Pancreas (tissue), 10 donors: ENCODE measurements at regions not wholly inside any gene's neighbourhood (a gene's known extent, or its start where the extent isn't known, plus 50 kb on each side); places are given as distances from the start of the nearest gene placed in this dataset.

ENCODE experiments used
- ATAC-seq, 4 donors: fragments of 200-7000 bp; cut with Tn5 transposase; one replicate each; pipeline versions ENCODE4 v1.8.0 to v1.9.1; 2020; ENCODE audit warnings: mild to moderate bottlenecking in 4 of 4, moderate library complexity in 4 of 4
- DNase-seq, 6 donors: peaks; one replicate each; pipeline ENCODE4 v3.0.0-alpha.2; 2020
- FAIRE-seq: peaks from 2 replicates; lab custom pipeline; 2012; peaks lifted over from hg19 to GRCh38; lab: Jason Lieb, UNC
- H3K27ac ChIP-seq, 4 donors: fragments of 200-600 bp; sonication (generic); 1 replicate in 3 of 4; 2 replicates in 1 of 4; pipeline versions ENCODE4 v1.5.0 to v1.8.0; 2020
- H3K27me3 ChIP-seq, 4 donors: fragments of 200-600 bp; one replicate each; pipeline ENCODE4 v1.8.0; 2021
- H3K36me3 ChIP-seq, 3 donors: fragments of 200-600 bp; sonication (generic) in 1 of 3; one replicate each; pipeline versions ENCODE4 v1.5.0 to v1.8.0; 2020 to 2021
- H3K4me1 ChIP-seq, 3 donors: fragments of 200-600 bp; one replicate each; pipeline ENCODE4 v1.8.0; 2021
- H3K4me3 ChIP-seq, 4 donors: fragments of 200-600 bp; sonication (generic) in 2 of 4; one replicate each; pipeline versions ENCODE4 v1.5.0 to v1.8.0; 2020 to 2021
- H3K9me3 ChIP-seq, 4 donors: fragments of 200-600 bp; one replicate each; pipeline ENCODE4 v1.8.0; 2021
- WGBS, 2 donors: extraction: QIAGEN DNeasy Blood & Tissue Kit; methylation state at CpG; one replicate each; pipeline ENCODE4 v1.1.7; 2013; 5-methylcytosine and 5-hydroxymethylcytosine counted together
- intact Hi-C, 3 donors: fragments of 100-400 bp; cut with DNase I; formaldehyde crosslinking; loops; one replicate each; pipeline versions ENCODE4 v1.11.1 to v1.14.2; 2022
- TF ChIP-seq, protein P1 (sequence below), 4 donors: fragments of 200-600 bp; sonication (generic) in 3 of 4; IDR thresholded peaks; one replicate each; pipeline versions ENCODE4 v1.5.0 to v1.8.0; 2021; ENCODE audit warnings: antibody characterized with exemption in 4 of 4
- donor health status: healthy with polysubstance abuse.
- donor health status: DM: no; HTN: no; CAD: no; lungs with moderate emphysema.
- donor health status: DM: no; HTN: no; CAD: no.
- donor health status: control.
- donor health status: control.
- donor health status: Bipolar disorder and iron deficiency.
- donor health status: DM: yes; HTN: yes; CAD: no.
- donor health status: DM: no; HTN: no; CAD: no.
- donor health status: DM: no; HTN: no; CAD: no.
- donor health status: DM: yes; HTN: yes; CAD: no.

DNA sequence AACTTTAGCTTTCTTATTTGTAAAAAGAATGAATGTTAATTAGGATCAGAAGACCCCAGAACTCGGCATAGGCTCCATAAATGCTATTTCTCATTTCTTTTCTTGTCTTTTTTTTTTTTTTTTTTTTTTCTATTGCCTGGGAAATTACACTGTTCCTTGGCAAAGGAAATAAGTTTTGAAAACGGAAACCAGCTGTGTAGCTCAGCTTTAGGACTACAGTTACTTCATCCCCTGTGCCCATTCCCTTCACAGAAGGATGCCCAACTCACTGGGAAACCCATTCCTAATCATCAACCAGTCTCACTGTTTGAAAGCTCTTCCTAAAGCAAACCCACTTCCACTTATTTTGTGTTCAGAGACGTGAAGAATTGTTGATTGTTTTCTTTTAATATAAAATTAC is 254.0 kb upstream of the IL12A start:
- Histone ChIP-seq H3K4me1 (no peaks in the 10 kb centered on the region), H3K9me3 (no peaks in the 10 kb centered on the region), H3K4me3 (no peak overlapping the region), H3K27me3 (no peaks in the 10 kb centered on the region), H3K36me3 (no peaks in the 10 kb centered on the region), H3K27ac (no peak overlapping the region)
- no peak for DNase-seq
- no peak for FAIRE-seq
- 43 to 61% methylated on average over 3 of the region's 3 CpGs for WGBS, 2 donors
- TF ChIP-seq, protein P1, sequence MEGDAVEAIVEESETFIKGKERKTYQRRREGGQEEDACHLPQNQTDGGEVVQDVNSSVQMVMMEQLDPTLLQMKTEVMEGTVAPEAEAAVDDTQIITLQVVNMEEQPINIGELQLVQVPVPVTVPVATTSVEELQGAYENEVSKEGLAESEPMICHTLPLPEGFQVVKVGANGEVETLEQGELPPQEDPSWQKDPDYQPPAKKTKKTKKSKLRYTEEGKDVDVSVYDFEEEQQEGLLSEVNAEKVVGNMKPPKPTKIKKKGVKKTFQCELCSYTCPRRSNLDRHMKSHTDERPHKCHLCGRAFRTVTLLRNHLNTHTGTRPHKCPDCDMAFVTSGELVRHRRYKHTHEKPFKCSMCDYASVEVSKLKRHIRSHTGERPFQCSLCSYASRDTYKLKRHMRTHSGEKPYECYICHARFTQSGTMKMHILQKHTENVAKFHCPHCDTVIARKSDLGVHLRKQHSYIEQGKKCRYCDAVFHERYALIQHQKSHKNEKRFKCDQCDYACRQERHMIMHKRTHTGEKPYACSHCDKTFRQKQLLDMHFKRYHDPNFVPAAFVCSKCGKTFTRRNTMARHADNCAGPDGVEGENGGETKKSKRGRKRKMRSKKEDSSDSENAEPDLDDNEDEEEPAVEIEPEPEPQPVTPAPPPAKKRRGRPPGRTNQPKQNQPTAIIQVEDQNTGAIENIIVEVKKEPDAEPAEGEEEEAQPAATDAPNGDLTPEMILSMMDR (IDR thresholded peaks at IDR 0.05) = no peak
- no peak for ATAC-seq
- intact Hi-C loops = no loop called here

GRCh38 chr3:159739166-159739565 is 249.5 kb upstream of the IL12A start:
- H3K9me3 ChIP-seq = no peaks in the 10 kb centered on the region
- H3K27me3 ChIP-seq = no peaks in the 10 kb centered on the region
- 68% methylated on average over 1 of the region's 1 CpG for WGBS, 2 donors
- no peak overlapping the region for H3K4me3 ChIP-seq
- no peaks in the 10 kb centered on the region for H3K36me3 ChIP-seq
- intact Hi-C loops = no loop called here
- no peak overlapping the region for H3K27ac ChIP-seq
- no peak for FAIRE-seq
- no peak for ATAC-seq
- DNase-seq = no peak
- TF ChIP-seq, protein P1 (IDR thresholded peaks at IDR 0.05) = no peak
- no peaks in the 10 kb centered on the region for H3K4me1 ChIP-seq

- WGBS, 2 donors = 76 to 84% methylated on average over 2 of the region's 2 CpGs
- Histone ChIP-seq H3K27me3 (no peaks in the 10 kb centered on the region), H3K36me3 (no peaks in the 10 kb centered on the region), H3K27ac (no peak overlapping the region), H3K9me3 (no peaks in the 10 kb centered on the region), H3K4me1 (no peaks in the 10 kb centered on the region), H3K4me3 (no peak overlapping the region)
- ATAC-seq (no peak), DNase-seq (no peak), FAIRE-seq (no peak)
- intact Hi-C loops = no loop called here
- TF ChIP-seq, protein P1 (IDR thresholded peaks at IDR 0.05) = no peak
These were observed 248.7 kb upstream of the IL12A start for GRCh38 chr3:159739969-159740368.

- H3K27me3 ChIP-seq = no peaks in the 10 kb centered on the region
- TF ChIP-seq, protein P1 (IDR thresholded peaks at IDR 0.05) = no peak
- intact Hi-C loops = no loop called here
- WGBS, 2 donors = 85 to 90% methylated on average over 1 of the region's 1 CpG
- H3K27ac ChIP-seq = no peak overlapping the region
- H3K4me3 ChIP-seq = no peak overlapping the region
- no peak for DNase-seq
- H3K36me3 ChIP-seq = no peaks in the 10 kb centered on the region
- no peaks in the 10 kb centered on the region for H3K9me3 ChIP-seq
- no peaks in the 10 kb centered on the region for H3K4me1 ChIP-seq
- no peak for ATAC-seq
- FAIRE-seq = no peak
These were observed 247.4 kb upstream of the IL12A start for GRCh38 chr3:159741281-159741680.

DNA sequence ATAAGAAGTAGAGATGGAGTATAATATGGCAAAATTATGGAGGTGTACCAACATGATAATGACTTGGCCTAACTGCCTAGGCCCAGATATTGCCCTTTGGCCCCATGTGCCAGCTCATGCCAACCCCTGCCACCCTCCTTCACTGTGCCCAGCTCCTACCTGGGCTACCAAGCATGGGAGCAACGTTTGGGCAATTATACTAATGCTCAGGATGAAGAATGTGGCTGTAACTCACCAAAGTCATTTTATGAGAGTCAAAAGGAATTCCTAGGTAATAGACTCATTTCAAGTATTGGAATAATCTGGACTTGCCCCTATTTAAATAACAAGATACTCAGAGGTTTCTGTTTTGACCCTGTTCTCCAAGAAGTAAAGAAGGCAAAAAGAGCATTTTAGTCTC is 240.2 kb upstream of the IL12A start:
- Histone ChIP-seq H3K4me3 (no peak overlapping the region), H3K4me1 (no peaks in the 10 kb centered on the region), H3K27ac (no peak overlapping the region), H3K36me3 (no peaks in the 10 kb centered on the region), H3K27me3 (no peaks in the 10 kb centered on the region), H3K9me3 (no peaks in the 10 kb centered on the region)
- TF ChIP-seq, protein P1 (IDR thresholded peaks at IDR 0.05) = no peak
- 24 to 28% methylated on average over 1 of the region's 1 CpG for WGBS, 2 donors
- intact Hi-C loops = no loop called here
- ATAC-seq (no peak), FAIRE-seq (no peak), DNase-seq (no peak)
